ENCODE measurements at regions not wholly inside any gene's neighbourhood (a gene's known extent, or its start where the extent isn't known, plus 50 kb on each side); places are given as distances from the start of the nearest gene placed in this dataset.

DNA sequence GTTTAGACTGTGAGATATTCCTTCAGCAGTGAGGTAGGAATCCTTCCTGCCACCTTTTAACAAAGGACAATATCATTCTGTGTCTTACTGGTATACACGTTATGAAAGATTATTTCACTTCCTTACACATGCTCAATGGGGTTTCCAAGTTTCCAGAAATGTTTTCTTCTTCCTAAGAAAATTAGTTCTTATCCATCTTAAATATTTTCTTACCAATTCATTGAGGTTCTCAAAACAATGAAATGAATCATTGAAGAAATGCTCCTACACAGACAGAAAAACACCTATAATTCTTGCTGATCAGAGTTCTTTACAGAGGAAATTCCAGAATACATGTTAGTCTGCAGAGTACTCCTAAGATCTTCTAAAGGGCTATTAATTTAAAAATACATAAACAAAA lies 51.4 kb upstream of the SEC61G start:
- no peak for DNase-seq (ENCODE audit: low spot score)

GRCh38 chr7:54811041-54811845 lies 52.2 kb upstream of the SEC61G start:
- no peak for DNase-seq (ENCODE audit: low spot score)

GRCh38 chr7:54811846-54812254 lies 52.8 kb upstream of the SEC61G start:
- no peak for DNase-seq (ENCODE audit: low spot score)

DNA sequence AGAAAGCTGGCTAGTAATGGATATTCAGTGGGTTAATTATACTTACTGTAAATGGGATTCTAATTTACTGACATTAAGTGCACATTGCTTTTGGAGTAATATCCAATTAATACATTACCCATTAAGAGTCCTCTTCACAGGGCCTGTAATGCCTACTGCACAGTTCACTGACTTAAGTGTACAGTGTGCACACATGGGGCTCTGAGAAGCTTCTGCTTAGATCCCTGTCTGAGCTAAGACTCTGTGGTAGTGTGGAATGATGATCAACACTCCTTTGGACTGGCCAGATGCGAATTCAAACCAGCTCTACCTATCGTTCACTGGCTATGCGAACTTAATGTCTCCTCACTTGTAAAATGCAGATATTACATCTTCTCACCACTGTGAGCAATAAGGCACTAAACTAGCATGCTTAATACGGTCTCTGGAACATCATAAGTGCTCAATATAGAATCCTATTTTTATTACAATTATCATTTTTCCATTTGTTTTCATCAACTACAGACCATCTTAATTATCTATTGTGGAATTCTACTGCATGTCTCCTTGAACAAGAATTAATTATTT lies 53.8 kb upstream of the SEC61G start:
- DNase-seq (ENCODE audit: low spot score) = no peak

- no peak for DNase-seq (ENCODE audit: low spot score)
Measured at GRCh38 chr7:54813398-54813797, 54.4 kb upstream of the SEC61G start.

GRCh38 chr7:54814401-54814800 lies 55.4 kb upstream of the SEC61G start:
- no peak for DNase-seq (ENCODE audit: low spot score)

DNA sequence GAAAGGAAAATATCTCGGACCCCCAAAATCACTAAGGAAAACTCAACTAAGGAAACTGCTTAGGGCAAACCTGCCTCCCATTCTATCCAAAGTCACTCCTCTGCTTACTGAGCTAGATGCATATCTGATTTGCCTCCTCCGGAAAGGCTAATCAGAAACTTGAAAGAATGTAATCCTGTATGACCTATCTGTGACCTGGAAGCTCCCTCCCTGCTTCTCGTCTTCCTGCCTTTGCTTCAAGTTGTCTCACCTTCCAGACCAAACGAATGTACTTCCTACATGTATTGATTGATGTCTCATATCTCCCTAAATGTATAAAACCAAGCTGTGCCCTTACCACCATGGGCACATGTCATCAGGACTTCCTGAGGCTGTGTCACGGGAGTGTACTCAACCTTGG lies 58.1 kb upstream of the SEC61G start:
- no peak for DNase-seq (ENCODE audit: low spot score)

DNA sequence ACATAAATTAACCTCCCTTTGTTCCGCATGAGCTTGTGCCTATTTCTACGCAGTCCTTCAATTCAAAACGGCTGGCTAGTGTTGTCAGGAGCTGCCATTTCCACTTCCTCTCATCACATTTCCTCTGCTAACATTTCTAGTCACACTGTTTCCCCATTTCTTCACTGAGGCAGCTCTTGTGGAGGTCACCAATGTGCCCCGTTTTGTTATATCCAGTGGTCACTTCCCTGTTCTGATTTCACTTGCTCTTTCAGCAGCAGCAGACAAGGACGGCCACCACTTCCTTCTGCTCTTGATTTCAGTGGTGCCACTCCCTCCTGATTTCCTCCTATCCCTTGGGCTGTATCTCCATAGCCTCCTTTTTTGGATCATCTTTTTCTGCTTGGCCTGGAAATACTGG lies 64.8 kb upstream of the SEC61G start:
- DNase-seq (ENCODE audit: low spot score) = no peak

DNA sequence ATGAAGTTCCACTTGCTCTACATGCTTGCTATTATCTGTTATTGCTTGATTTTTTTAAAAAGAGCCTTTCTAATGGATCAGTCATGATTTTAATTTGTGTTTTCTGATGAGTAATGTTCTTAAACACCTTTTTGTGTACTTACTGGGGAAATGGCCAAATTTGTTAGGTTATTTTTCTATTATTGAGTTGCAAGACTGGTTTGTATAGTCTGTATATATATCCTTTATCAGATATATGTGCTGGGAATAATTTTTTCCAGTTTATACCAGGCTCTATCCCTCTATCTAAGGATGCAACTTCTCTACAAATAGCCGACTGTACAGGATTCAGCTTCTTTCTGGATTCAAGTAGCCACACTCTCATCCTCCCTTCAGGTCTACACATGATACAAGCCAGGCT lies 65.6 kb upstream of the SEC61G start:
- no peak for DNase-seq (ENCODE audit: low spot score)

GRCh38 chr7:54825368-54825767 lies 66.4 kb upstream of the SEC61G start:
- no peak for DNase-seq (ENCODE audit: low spot score)

DNA sequence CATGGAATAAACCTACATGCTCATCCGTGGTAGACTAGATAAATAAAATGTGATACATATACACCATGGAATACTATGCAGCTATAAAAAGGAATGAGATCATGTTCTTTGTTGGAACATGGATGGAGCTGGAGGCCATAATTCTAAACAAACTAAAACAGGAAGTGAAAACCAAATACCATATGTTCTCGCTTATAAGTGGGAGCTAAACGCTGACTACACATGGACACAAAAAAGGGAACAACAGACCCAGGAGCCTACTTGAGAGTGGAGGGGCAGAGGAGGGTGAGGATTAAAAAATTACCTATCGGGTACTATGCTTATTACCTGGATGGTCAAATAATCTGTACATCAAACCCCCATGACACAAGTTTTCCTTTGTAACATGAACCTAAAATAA lies 68.7 kb upstream of the SEC61G start:
- no peak for DNase-seq (ENCODE audit: low spot score)

GRCh38 chr7:54831046-54831643 lies 72.1 kb upstream of the SEC61G start:
- peak; percentile 89 for DNase-seq (ENCODE audit: low spot score)

- peak; percentile 84 for DNase-seq (ENCODE audit: low spot score)
Measured at GRCh38 chr7:54831644-54832095, 72.7 kb upstream of the SEC61G start.

GRCh38 chr7:54833001-54833467 lies 74.0 kb upstream of the SEC61G start:
- no peak for DNase-seq (ENCODE audit: low spot score)

DNA sequence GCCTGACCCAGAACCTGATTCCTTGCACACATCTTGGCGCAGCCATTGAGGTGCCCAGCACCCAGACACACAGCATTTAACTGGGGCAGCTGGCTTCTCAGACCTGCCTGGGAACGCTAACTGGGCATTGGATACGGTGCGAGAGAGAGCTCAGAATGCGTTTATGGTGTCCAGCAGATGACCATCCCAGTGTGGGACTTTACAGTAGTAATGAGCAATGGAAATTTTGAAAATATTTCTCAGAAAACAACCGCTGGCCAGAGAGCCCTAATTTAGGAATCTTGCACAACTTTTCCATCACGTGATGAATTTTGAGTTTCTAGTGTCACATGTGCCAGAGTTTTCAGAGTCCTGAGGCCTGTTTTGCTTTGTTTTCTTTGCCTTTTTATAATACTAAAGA lies 78.2 kb upstream of the SEC61G start:
- DNase-seq (ENCODE audit: low spot score) = no peak

GRCh38 chr7:54837761-54838160 lies 78.8 kb upstream of the SEC61G start:
- no peak for DNase-seq (ENCODE audit: low spot score)

DNA sequence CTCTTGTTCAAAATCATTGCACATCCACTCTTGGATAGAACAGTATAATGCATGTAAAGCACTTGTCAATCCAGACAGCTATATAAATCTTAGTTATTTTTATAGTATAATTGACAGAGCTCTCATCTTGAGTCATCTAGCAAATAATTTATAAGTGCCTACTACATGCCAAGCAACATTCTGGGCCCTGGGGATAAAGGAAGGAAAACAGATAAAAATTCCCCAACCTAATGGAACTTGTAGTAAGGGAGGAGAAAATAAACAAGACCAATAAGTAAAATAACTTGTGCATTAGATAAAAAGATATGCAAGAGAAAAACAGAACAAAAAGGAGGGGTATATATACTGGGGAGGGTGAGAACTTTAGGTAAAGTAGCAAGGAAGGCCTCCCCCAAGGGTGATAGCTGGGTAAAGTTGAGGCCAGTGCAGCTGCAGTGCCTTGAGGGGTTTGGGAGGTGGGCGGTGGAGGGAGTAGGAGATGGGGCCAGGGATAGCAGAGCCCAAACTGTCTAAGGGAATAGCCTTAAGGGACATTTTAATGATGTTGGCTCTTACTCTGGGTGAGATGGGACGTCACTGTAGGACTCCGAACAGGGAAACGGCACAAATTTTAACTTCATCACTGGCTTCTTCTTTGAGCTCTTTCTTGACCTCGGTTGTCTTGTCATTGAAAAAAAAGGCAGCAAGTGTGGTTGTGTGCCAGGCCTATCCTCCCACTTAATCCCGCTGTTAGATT lies 79.3 kb upstream of the SEC61G start:
- DNase-seq (ENCODE audit: low spot score) = no peak

DNA sequence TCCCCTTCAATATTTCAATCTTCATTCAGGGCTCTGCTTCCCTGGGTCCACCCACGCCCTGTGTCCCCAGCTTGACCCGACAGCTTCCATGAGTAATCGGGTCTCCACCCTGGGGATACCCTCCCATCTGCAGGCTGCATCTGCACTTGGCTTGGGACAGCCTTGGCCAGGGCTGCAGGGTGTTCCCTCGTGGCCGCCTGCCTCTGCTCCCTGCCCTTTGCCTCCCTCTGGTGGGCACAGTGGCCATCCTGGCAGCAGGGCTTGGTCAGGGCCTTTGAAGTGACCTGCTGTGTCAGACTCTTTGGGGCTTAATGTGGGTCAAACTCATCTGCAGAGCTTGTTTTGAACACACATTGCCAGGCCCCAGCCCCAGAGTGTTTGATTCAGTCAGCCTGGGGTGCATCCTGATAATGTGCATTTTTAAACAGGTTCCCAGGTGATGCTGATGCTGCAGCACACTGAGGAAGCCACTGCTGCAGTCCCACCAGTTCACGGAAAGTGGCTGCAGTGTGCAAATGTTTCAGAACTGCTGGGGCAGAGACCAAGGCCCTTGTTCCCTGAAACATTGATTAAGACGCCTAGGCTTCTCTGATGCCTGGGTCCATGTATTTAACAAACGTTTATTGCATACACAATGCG lies 80.7 kb upstream of the SEC61G start:
- DNase-seq (ENCODE audit: low spot score) = peak; percentile 82

DNA sequence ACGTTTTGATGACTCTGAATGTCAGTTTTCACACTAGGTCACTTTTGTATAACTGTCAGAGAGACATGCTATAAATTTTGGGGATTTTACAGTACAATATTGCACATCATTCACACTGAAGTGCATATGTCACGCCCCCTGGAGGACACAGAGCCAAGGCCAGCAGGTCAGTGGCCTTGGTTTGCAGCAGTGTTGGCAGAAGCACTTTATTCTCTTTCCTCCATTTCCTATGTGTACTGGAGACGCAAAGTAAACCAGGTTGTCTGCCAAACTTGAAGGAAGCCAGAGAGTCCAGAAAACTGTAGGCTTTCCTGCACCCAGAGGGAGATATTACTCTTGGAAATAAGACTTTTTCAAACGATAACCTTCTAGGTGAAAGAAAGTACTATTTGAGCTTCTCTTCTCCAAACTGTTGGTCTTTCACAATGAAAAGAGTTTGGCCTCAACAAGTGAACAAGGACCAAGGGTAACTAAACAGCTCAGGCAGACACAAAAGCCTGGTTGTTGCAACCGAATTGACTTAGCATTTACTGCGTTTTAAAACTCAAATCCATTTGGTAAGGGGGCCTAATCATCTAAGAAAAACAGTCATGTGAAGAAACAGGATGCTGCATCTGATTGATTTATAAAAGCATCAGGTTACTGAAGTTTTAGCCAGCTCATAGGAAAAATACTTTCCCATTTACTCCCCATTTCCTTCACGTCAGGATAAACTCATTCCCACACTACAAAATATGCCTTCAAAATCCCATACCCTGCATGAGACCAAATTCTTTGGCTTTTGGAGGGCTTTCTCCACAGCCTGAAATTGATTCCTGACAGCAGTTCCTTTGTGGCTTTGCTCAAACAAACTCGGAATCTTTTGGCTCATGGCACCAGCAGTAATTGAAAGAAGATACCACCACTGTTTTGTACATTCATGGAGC lies 83.0 kb upstream of the SEC61G start:
- DNase-seq (ENCODE audit: low spot score) = peak; percentile 30

- DNase-seq (ENCODE audit: low spot score) = no peak
Measured at GRCh38 chr7:54843841-54844355, 84.9 kb upstream of the SEC61G start.

DNA sequence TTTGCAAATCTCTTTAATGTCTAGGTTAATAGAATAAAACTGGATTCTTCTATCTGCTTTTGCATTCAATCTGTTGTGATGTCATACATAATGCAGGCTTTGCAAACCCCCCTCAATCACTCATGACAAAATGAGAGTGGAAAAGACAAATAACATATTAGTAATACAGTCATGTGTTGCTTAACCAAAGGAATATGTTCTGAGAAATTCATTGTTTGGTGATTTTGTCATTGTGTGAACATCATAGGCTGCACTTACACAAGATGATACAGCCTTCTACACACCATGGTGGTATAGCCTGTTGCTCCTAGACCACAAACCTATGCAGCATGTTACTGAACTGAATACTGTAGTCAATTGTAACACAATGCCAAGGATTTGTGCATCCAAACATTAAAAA lies 87.3 kb upstream of the SEC61G start:
- no peak for DNase-seq (ENCODE audit: low spot score)

Data from LoVo (cell line).